ENCODE measurements at regions not wholly inside any gene's neighbourhood (a gene's known extent, or its start where the extent isn't known, plus 50 kb on each side); places are given as distances from the start of the nearest gene placed in this dataset.
A peak's percentile ranks its signal among the peaks of the same experiment; 100 is the strongest.

GRCh38 chr1:94694226-94694915 lies 125.8 kb upstream of the SLC44A3 start:
- DNase-seq (ENCODE audit: low read depth), result no peak
- no peak for TF ChIP-seq CTCF (conservative IDR thresholded peaks at IDR 0.05; ENCODE audit: low read depth, low read length)
- no peak overlapping the region for H3K4me3 ChIP-seq (ENCODE audit: low read depth, low read length)

GRCh38 chr1:94693435-94693834 lies 126.7 kb upstream of the SLC44A3 start:
- H3K4me3 ChIP-seq (ENCODE audit: low read depth, low read length), result no peak overlapping the region
- no peak for TF ChIP-seq CTCF (conservative IDR thresholded peaks at IDR 0.05; ENCODE audit: low read depth, low read length)
- DNase-seq (ENCODE audit: low read depth), result no peak

- TF ChIP-seq CTCF (conservative IDR thresholded peaks at IDR 0.05; ENCODE audit: low read depth, low read length), result peak; percentile 39
- no peak for DNase-seq (ENCODE audit: low read depth)
Observed at GRCh38 chr1:94693029-94693428, 127.1 kb upstream of the SLC44A3 start.

GRCh38 chr1:94688646-94689045 lies 131.5 kb upstream of the SLC44A3 start:
- DNase-seq (ENCODE audit: low read depth), result no peak
- H3K4me3 ChIP-seq (ENCODE audit: low read depth, low read length), result no peak overlapping the region
- TF ChIP-seq CTCF (conservative IDR thresholded peaks at IDR 0.05; ENCODE audit: low read depth, low read length), result no peak

More at GRCh38 chr1:94693029-94693428, 127.1 kb upstream of the SLC44A3 start:
- no peak overlapping the region for H3K4me3 ChIP-seq (ENCODE audit: low read depth, low read length)

DNA sequence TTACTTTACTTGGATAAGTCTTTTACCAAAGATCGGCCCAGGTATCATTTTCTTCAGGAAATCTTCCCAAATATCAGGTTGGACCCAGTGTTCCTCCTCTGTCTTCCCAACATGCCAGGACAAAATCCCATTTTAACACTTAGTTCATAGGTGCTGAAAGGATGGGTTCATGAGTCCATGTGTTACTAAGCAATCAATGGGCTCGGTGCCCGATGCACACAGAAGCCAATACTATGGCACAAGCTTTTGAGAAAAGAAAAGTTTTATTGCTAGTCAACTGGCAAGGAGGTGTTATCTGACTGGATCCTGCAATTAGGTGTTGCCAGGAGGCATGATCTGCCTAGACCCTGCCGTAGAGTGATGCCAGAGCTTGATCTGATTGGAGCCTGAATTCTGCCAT lies 133.3 kb upstream of the SLC44A3 start:
- DNase-seq (ENCODE audit: low read depth), result no peak
- no peak for TF ChIP-seq CTCF (conservative IDR thresholded peaks at IDR 0.05; ENCODE audit: low read depth, low read length)

DNA sequence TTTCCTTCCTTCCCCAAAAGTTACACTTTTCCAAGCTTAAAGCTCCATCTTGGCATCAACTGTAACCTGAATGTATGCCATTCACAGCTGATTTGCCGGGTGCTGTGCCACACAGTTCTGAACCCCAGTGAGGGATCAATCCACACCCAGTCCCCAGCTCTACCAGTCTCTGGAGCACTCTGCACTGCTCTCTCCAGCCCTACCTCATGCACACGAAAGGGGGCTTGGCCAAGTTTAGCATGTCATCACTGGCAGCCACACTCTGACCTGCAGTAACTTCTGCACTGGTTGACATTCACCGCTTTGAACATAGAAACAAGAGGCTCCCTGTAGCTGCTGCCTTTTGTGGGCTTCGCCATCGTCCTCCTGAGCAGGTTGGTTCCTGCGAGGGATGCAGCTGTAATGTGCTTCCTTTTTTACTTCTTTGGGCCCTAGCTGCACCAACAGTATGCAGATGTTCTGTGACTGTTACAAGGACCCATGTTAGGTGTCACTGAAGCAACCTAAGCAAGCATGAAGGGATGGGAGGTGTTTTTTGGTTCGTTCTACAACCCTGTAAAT lies 135.4 kb upstream of the SLC44A3 start:
- TF ChIP-seq CTCF (conservative IDR thresholded peaks at IDR 0.05; ENCODE audit: low read depth, low read length), result no peak
- DNase-seq (ENCODE audit: low read depth), result no peak
- H3K4me3 ChIP-seq (ENCODE audit: low read depth, low read length), result no peak overlapping the region

More for the DNA sequence above, 133.3 kb upstream of the SLC44A3 start:
- H3K4me3 ChIP-seq (ENCODE audit: low read depth, low read length), result no peak overlapping the region

DNA sequence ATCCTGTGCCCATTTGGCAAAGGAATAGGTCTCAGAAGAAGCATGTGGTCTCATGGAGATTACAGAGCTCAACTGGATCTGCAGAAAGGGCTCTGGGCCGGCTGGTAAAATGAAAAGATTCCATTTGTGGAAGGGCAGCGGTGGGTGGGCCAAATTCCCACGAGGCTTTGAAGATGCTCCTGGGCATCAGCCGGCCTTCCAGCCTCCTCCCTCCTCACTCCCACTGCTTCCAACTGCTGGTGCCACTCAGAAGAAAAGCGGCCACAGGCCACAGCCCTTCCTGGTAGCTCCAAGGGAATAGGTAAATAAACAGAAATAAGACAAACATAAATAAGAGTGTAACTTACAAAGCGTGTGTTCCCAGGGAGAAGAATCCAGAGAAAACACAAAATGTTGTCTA lies 136.3 kb upstream of the SLC44A3 start:
- no peak for DNase-seq (ENCODE audit: low read depth)
- no peak overlapping the region for H3K4me3 ChIP-seq (ENCODE audit: low read depth, low read length)
- no peak for TF ChIP-seq CTCF (conservative IDR thresholded peaks at IDR 0.05; ENCODE audit: low read depth, low read length)

All from choroid plexus epithelial cell (primary cell).